ENCODE measurements at regions not wholly inside any gene's neighbourhood (a gene's known extent, or its start where the extent isn't known, plus 50 kb on each side); places are given as distances from the start of the nearest gene placed in this dataset.

DNA sequence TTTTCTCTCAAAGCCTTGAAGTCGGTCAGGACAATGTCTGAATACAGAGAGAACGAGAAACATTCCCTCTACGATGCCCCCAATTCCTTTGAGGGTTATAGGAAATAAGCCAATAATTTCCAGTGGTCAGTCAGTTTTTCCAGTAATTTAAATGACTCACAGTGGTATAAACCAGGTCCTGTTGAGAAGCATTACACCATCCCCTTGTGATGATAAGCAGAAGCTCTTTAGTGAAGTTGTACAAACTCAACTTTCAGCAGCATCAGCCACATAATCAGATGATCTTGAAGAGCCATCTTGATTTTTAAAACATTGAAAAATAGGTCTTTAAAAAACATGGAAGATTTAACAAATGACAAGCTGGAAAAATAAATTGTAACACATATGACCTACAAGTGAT is 173.9 kb upstream of the ZNF462 start:
- DNase-seq, result no peak

DNA sequence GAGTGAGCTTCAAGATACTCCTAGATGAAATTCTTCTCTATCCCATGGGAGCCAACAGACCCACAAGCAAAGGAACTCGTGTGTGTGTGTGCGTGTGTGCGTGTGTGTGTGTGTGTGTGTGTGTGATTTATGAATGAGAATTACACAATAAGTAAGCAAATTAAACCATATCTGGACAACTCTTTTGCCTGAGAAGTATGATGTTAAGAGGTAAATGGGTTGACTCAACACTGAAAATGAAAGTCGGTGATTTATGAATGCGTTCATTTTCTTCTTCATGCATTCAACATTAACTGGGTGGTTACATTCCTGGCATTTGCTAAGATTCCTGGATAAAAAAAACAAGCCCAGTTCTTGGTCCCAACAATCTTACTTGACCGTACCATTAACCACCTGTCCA is 171.3 kb upstream of the ZNF462 start:
- no peak for DNase-seq

DNA sequence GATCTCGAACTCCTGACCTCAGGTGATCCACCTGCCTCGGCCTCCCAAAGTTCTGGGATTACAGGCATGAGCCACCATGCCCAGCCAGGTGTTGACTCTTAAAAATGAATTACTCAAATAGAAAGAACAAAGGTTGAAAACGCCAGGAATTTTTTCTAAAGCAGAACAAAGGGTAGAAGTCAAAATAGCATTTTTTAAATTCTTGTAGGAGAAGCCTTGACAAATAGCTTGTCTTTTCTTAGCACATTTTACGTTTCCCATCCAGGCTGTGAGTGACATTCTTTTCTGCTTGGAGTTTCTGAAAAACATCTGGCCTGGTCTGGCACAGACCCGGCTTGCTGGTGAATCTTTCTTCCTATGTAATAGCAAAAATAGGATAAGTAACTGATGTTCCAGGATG is 169.4 kb upstream of the ZNF462 start:
- no peak for DNase-seq

DNA sequence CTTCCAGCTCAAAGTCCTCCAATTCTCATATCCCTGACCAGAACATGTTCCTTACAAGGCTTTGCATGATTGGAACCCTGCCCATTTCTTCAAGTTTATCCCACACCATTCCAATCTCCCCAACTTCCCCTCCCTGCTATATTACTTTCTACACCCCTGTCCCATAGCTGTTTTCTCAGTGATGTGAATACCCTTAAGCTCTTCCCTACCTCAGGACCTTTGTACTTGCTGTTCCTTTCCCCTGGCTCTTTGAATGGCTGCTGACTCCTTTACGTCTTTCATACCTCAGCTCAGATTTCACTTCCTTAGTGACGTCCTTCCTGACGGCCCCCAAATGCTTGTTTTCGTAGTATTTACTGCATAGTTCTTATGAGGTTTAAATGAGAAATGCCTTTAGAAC is 166.2 kb upstream of the ZNF462 start:
- no peak for DNase-seq

DNA sequence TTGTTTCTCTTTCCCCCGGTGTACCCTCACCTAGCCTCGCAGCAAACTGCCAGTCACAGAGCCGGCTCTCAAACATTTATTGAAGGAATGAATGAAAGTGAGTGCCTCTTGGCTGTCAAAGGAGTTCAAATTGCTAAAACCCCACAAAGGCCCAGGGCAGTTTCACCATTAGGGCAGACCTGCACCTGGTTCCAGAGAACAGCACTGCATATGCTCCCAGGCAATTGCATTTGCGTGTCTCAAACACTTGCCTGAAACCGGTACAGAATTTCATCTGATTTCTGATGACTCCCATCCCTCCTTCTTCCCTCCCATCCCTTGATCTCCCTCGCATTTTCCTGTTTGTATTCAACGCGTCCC is 165.6 kb upstream of the ZNF462 start:
- DNase-seq, result no peak

DNA sequence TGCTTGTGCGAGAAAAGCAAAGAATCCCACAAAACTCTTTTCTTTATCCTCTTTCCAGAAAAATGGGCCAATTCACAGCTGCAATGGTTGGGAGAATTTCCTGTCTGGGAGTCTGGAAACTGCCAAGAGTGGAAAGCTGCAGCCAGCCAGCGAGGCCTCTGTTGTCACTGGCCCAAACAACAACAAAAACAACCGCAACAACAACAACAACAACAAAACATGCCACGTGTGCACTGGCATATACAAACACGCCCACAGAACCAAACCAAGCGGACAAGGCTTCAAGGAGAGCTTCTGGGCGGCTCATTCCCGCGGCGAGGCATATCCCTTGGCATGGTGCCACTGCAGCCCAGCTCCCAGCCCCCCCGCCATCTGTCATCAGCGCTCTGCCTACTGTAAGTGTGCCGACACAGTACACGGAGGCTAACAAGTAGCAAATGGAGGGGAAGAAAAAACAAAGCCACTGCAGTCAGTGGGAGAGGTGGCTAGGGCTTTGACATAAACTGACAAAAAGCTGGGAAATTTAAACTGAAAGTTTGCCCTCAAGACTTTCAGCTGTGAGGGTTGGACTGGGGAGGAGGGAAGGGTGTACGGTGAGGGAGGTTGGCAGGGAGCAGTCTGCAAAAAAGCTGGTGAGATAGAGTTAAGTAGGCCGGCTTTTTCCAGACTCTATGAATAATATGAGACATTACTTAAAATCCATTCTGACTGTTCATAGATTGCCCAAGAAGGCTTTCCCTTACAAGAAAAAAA is 165.0 kb upstream of the ZNF462 start:
- DNase-seq, result no peak

DNA sequence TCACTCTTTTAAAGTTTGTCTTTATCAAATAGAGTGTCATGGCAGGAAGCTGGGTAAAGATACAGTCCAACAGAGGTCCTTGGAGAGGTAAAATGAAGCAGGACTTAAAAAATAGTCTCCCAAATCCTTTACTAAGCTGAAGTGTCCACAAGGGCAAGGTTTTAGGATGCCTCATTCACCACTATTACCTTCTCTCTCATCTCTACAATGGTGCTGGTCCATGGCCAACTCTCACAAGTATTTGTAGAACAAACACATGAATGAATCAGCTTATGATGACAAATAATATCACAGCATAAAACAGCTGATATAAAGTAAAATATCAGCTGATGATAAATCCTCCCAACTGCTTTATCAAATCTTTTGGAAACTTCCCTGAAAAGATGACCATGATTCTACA is 162.3 kb upstream of the ZNF462 start:
- DNase-seq, result no peak

DNA sequence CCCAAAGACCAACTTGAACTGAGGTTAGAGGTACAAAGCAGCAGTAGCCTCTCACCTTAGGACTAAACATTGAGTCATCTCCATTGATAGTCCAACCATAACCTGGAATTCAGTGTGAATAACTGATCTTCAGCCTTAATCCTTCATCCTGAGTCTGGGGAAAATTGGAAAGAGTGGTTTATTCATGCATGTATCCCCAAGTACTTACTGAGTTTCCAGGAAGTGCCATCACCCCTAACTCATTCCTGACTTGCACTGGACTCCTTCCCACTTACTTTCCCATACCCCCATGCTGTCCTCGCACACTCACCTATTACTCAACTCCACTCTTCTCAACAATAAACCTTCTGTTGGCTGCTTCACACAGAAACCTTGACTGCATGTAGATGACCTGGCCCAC is 161.4 kb upstream of the ZNF462 start:
- DNase-seq, result no peak

DNA sequence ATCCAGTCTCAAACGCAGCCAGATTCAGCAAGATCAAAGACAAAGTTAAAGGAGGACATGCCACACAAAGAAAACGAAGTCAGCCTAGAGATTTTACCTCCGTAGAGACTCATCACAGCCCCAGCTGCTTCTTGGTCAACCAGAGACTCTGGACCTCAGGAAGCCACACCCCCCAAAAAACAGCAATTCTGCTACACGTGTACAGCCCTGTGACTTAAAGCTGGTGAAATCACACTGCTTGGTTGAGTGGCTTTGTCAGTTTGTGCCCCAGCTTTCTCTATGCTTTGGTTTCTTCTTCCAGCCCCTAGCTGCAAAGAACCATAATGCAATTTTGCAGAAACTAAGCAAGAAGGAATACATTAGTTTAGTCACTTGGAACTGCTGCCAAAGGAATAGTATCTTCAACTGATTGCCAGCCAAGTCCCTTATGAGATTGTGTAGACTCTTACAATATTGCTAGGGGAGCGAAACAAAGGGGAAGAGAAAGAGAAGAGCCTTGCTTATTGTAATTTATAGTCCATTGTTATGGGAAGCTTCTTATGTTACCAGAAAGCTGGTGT is 158.8 kb upstream of the ZNF462 start:
- DNase-seq, result no peak

DNA sequence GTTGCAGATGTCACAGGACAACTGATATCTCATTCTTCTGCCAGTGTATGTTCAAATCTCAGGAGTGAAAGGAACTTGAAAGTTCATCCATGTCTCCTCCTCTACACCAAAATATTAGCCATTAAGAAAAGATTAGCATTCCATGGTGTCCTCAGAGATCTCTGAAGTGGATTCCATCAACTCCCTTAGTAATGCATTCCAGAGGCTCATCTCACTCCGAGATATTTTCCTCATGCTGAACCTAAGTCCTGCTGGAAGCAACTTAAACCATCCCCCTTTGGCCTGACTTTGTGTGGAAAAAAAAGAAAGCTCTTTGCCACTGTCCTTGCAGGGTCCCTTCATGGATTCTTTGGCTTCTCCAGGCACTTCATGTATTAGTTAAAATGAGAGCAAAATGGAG is 155.7 kb upstream of the ZNF462 start:
- DNase-seq, result no peak

DNA sequence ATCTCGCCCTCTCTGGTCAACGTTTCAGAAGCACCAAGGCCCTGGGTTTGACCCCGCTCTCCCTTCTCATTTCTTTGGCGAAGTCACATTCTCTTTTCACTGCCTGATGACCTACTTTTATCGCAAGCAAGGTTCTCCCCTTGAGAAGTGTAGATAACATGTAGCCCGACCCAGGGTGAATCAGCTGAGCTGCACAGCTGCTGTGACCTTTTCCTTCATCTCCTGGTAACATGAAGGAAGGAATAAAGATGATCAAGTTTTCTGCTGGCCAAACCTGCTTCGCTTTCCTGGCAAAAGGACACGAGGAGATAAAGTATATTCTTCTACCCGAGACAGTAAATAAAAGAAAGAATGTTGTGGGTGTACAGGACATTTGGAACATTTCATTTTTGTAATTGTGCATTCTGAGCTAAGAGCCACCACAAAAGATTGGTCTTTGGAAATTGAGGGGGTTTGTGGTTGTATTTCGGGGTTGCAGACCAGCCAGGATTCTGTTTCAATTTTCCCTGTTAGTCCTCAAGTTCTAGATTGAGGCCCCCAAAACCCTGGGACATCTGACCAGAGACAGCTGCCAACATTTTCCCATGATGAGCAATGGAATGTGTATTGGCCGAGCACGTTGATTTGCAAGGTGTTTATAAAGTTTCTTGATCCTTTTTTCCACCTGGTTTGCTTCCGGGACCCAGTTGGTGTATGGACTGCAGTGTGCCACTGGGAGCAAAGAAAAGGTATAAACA is 155.1 kb upstream of the ZNF462 start:
- no peak for DNase-seq

DNA sequence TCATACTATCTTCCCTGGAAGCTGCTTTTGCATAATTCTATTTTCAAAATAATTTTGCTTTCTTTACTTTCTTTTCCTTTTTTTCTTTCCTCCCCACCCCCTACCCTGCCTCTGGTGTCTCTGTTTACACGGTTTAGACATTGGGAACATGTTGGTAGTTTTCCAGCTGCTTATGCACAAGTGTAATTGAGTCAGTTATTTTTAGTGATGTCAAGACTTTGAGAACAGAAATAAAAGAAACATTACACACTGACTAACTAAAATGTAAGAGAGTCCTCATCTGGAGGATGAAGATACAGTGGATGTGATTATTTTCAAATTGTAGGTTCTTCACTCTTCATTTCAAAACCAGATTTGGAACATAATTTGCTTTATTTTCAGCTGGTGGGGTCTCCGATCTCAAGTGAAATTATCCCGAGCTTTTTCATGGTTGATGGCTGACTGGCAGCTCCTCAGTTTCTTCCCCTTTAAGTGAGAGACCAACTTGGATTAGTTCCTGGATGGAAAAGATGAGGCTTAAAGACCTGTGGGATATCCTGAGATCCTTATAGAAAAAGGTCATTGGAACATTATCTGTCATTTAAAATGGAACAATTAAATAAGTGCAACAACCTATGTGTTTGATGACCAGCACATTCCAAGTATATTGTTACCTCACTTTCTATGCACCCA is 154.4 kb upstream of the ZNF462 start:
- DNase-seq, result no peak

DNA sequence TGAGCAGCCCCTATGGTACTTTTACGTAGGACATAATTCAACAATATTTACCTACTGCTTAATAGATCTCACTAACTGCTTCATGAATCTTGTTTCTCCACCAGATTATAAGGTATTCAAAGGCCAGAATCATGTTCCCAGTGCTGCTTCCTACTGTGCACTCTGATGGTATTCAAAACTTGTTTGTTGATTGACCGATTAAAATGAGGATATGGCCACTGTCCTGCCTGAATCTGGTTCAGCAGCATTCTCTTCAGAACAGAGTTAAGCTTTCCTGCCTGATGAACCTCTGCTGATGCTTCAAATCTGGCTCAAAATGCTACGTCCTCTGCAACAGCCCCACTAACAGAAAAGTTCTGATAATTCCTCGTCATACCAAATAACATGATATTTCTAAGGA is 150.7 kb upstream of the ZNF462 start:
- DNase-seq, result no peak

DNA sequence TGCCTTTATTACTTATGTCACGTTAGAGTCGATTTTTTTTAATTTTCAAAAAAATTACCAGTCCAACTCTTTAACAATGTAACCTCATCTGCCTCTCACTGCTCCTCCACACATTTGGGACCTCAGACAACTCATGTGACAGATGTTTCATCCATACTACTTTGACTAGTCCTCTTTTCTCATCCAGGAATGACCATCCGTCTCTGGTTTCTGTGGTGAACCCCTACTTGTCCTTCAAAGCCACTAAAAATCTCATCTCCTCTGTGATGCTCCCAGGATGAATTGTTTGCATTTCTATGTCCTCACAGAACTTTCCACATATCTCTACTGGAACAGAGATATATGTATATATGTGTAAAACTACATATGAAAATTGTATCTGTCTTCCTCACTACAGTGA is 149.8 kb upstream of the ZNF462 start:
- no peak for DNase-seq

DNA sequence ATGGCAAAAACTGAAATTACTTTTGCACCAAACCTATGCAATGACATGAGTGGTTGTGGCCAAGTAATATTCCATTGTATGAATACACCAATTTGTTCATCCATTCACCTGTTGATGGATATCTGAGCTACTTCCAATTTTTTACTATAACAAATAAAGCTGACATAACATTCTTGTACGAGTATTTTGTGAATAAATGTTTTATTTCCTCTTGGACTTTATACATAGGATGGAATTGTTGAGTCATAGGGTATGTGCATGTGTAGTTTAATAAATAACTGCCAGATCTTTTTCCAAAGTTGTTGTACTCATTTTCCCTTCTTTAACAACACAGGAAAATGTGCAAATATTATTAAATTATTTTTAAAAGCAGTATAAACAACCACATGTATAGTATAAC is 146.1 kb upstream of the ZNF462 start:
- no peak for DNase-seq

DNA sequence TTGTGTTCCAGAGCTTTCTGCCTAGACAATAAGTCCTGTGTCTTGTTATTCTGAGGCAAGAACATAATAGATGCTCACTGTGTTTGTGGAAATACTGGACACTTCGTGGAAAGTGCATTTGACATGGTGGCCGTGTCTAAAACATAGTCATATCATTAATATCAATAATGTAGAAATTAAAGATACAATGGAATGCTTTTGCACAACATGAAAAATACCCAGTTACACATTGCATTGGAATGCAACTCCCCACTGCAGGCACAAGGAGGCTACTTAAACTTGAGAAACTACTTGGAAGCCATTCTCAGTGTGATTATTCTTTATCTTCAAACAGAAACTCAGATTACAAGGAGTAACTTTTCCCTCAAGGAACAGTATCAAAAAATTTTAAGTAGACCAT is 145.3 kb upstream of the ZNF462 start:
- DNase-seq, result no peak

DNA sequence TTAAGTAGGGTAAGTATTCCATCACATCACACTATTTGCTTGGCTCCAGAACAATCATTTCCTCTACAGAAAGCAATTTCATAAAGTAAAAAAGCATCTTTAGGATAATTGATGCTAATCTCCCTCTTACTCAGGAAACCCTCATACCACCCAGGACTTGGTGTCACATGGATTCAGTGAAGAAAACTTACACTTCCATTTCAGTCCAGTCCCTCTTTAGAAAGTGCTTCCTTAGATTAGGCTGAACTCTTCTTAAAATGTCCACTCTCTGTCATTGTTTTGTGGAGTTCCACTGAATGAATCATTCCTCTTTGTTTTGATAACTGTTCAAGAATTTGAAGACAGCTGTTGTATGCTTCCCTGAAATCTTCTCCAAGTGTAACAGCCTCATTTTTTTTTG is 144.0 kb upstream of the ZNF462 start:
- DNase-seq, result no peak

DNA sequence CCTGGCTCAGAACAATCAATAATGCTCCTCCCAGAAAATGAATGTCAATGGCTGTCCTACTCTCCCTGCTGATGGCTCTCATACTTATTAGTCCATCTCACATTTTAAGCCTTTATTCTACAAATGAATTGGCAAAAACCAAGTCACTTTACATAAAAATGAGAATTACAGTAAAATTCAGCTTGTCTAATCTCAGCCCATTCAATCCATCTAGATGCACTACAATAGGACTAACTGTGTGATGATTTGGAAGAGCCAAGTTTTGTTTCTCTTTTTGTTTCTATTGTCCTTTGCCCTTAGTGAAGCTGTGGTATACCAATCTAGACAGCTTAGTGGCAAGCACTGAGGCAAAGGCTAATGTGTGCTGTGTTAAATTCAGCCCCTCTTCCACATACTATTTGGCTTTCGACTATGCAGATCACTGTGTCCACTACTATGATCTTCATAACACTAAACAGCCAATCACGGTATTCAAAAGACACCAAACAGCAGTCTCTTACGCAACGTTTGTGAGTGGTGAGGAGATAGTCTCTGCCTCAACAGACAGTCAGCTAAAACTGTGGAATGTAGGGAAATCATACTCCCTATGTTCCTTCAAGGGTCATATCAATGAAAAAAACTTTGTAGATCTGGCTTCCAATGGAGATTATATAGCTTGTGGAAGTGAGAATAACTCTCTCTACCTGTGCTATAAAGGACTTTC is 140.8 kb upstream of the ZNF462 start:
- DNase-seq, result no peak

DNA sequence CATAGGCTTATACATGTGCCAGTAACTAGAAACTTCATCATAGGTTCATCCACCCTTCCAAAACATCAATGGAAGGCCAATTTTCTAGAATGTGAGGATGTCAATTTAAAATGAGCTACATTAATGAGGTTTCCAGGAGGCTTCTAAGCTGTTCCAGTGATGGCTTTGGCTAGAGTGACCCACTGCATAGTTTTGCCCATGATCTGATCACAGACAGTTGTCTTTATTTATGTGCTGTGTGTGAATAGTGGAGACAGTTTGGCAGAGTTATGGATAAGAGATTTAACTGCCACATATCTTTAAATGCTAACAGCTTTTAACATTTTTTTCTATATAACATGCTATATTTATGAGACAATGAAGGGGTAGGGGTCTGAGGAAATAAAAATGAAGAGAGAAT is 139.0 kb upstream of the ZNF462 start:
- DNase-seq, result no peak

DNA sequence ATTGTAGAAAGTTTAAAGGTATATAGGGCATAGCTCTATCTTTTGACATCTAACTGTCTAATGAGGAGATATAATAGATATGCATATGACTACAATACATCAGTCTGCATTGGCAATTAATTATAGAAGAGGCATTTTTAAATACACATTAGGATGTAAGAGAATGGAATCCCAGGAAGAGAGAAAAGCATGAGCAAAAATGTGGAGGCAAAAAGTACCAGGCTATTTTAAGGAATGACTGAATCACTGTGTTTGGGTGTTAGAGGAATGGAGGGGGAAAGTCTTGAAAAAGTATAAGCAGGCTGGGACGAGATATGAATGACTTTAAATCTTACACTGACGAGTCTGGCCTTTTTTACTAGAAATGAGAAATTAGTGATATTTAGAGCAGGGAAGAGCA is 138.4 kb upstream of the ZNF462 start:
- DNase-seq, result no peak

DNA sequence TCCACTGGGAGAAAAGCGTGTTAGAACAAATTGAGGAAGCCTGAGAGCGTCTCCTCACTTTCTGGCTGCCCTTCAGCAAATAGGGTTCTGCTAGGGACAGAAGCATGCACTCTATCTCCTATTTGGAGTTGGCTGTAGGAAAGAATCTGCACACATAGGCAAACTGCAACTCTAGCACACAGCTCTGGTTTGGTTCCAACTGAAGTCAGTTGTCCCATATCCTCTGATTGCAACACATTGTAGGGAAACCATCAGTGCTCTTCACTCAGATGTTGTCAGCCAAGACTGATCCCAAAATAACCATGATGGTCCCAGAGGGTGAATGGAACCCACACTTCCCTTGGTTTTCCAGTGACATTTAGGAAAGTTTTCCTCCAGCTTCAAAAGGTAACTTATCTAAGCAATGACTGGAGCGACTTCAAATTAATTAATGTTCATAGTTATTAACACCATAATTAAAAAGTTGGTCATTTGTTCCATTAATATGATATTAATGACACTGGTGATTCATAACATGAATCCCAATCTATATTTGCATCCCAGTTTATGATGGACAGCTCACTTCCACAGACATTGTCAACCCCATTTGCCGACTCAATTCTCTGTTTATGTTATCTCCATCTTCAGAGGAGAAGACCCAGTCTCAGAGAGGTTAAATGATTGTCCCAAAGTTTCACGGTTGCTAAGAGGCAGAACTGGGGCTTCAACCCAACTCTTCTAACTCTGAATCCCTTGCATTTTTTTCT is 136.7 kb upstream of the ZNF462 start:
- DNase-seq, result no peak

DNA sequence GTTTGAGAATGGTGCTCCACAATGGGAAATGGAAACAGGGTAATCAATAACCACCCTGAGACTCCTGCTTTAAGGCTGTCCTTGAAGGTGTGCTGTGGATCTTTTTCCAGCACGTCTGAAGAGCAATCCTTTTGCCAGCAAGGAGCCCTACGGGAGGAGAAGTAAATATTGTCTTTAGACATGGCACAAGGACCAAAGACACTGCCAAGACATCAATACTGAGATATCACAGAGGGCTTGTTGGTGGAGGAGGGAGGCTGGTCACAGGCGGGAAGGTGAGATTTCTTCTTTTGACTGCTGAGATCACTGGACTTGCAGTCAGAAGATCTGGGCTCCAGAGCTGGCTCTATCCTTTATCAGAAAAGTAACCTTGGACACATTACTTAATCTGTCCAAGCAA is 135.0 kb upstream of the ZNF462 start:
- DNase-seq, result no peak

DNA sequence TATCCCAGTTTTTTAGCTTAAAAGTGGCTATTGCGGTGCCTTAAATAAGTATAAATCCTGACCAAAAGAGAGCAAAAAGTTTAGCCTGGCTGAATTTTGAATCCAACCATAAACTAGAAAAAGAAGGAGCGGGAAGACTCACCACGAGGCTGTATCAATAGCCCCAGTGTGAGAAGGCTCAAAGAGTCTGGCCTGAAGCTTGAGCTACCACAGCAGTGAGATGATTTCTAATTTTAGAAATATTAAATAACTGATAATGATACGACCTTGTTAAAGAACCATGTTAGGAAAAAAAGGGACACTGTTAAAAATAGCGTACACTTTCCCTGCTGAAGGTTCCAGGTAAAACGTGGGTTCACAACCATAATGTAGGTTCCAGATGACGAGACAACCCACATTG is 134.1 kb upstream of the ZNF462 start:
- DNase-seq, result no peak

All from NCI-H1930 (cell line).